ENCODE measurements at regions not wholly inside any gene's neighbourhood (a gene's known extent, or its start where the extent isn't known, plus 50 kb on each side); places are given as distances from the start of the nearest gene placed in this dataset.
"Not testable (repeated sequence)": the region's sequence is repeated elsewhere in the genome, so short reads cannot be mapped to it uniquely, and the experiment has no call there.

GRCh38 chr11:64438986-64439771 lies 80.2 kb downstream of the RPS6KA4 start:
- Mint-ChIP-seq H3K9me3 (ENCODE audit: unreplicated experiment) (peaks cover 2% of the 10 kb centered on the region), H3K27ac (ENCODE audit: unreplicated experiment) (no peak overlapping the region), H3K4me1 (ENCODE audit: low read depth, unreplicated experiment) (peaks cover 10% of the 10 kb centered on the region), H3K4me3 (ENCODE audit: unreplicated experiment) (no peak overlapping the region), H3K27me3 (ENCODE audit: unreplicated experiment) (peaks cover 1% of the 10 kb centered on the region), H3K36me3 (ENCODE audit: unreplicated experiment) (no peaks in the 10 kb centered on the region)
- no peak for DNase-seq
- TF ChIP-seq CTCF (IDR thresholded peaks at IDR 0.05; ENCODE audit: partially characterized antibody, unreplicated experiment) = no peak

GRCh38 chr11:64439772-64440491 lies 81.0 kb downstream of the RPS6KA4 start:
- H3K27ac Mint-ChIP-seq (ENCODE audit: unreplicated experiment); H3K36me3 Mint-ChIP-seq (ENCODE audit: unreplicated experiment); H3K27me3 Mint-ChIP-seq (ENCODE audit: unreplicated experiment); H3K4me3 Mint-ChIP-seq (ENCODE audit: unreplicated experiment); DNase-seq; H3K9me3 Mint-ChIP-seq (ENCODE audit: unreplicated experiment): not testable (repeated sequence)
- peaks cover 10% of the 10 kb centered on the region for H3K4me1 Mint-ChIP-seq (ENCODE audit: low read depth, unreplicated experiment)

- H3K27me3 Mint-ChIP-seq (ENCODE audit: unreplicated experiment) = peaks cover 1% of the 10 kb centered on the region
- no peak for TF ChIP-seq CTCF (IDR thresholded peaks at IDR 0.05; ENCODE audit: partially characterized antibody, unreplicated experiment)
Measured at GRCh38 chr11:64441127-64441526, 82.2 kb downstream of the RPS6KA4 start.

GRCh38 chr11:64443001-64443400 lies 84.0 kb downstream of the RPS6KA4 start:
- Mint-ChIP-seq H3K4me1 (ENCODE audit: low read depth, unreplicated experiment) (peaks cover 6% of the 10 kb centered on the region), H3K4me3 (ENCODE audit: unreplicated experiment) (no peak overlapping the region), H3K27ac (ENCODE audit: unreplicated experiment) (no peak overlapping the region), H3K9me3 (ENCODE audit: unreplicated experiment) (peaks cover 2% of the 10 kb centered on the region), H3K36me3 (ENCODE audit: unreplicated experiment) (no peaks in the 10 kb centered on the region), H3K27me3 (ENCODE audit: unreplicated experiment) (peaks cover 1% of the 10 kb centered on the region)
- no peak for TF ChIP-seq CTCF (IDR thresholded peaks at IDR 0.05; ENCODE audit: partially characterized antibody, unreplicated experiment)
- no peak for DNase-seq

More at GRCh38 chr11:64441127-64441526, 82.2 kb downstream of the RPS6KA4 start:
- DNase-seq = no peak
- peaks cover 10% of the 10 kb centered on the region for H3K4me1 Mint-ChIP-seq (ENCODE audit: low read depth, unreplicated experiment)
- peaks cover 2% of the 10 kb centered on the region for H3K9me3 Mint-ChIP-seq (ENCODE audit: unreplicated experiment)
- H3K4me3 Mint-ChIP-seq (ENCODE audit: unreplicated experiment) = no peak overlapping the region
- no peak overlapping the region for H3K27ac Mint-ChIP-seq (ENCODE audit: unreplicated experiment)
- no peaks in the 10 kb centered on the region for H3K36me3 Mint-ChIP-seq (ENCODE audit: unreplicated experiment)

- Mint-ChIP-seq H3K27me3 (ENCODE audit: unreplicated experiment) (peaks cover 3% of the 10 kb centered on the region), H3K9me3 (ENCODE audit: unreplicated experiment) (peaks cover under 1% of the 10 kb centered on the region), H3K27ac (ENCODE audit: unreplicated experiment) (no peak overlapping the region), H3K4me1 (ENCODE audit: low read depth, unreplicated experiment) (peaks cover 11% of the 10 kb centered on the region), H3K4me3 (ENCODE audit: unreplicated experiment) (no peak overlapping the region), H3K36me3 (ENCODE audit: unreplicated experiment) (no peaks in the 10 kb centered on the region)
- TF ChIP-seq CTCF (IDR thresholded peaks at IDR 0.05; ENCODE audit: partially characterized antibody, unreplicated experiment) = no peak
- no peak for DNase-seq
Measured at GRCh38 chr11:64444838-64445441, 86.0 kb downstream of the RPS6KA4 start.

All from glutamatergic neuron (in vitro differentiated cells).